ENCODE measurements at regions not wholly inside any gene's neighbourhood (a gene's known extent, or its start where the extent isn't known, plus 50 kb on each side); places are given as distances from the start of the nearest gene placed in this dataset.

- Histone ChIP-seq H3K4me2 (ENCODE audit: low read length) (no peak overlapping the region), H3K4me1 (ENCODE audit: insufficient read depth, low read length, severe bottlenecking) (no peaks in the 10 kb centered on the region), H3K9ac (ENCODE audit: low read length) (no peak overlapping the region), H3K27ac (ENCODE audit: low read depth, low read length, poor library complexity, severe bottlenecking) (no peak overlapping the region), H3K79me2 (ENCODE audit: insufficient read depth, low read length) (no peaks in the 10 kb centered on the region), H3F3A (ENCODE audit: insufficient read depth, low read length) (no peaks in the 10 kb centered on the region), H3K9me3 (ENCODE audit: low read length) (no peaks in the 10 kb centered on the region), H3K9me2 (ENCODE audit: low read depth, low read length) (no peaks in the 10 kb centered on the region), H3K36me3 (ENCODE audit: insufficient read depth, low read length) (no peaks in the 10 kb centered on the region), H2AFZ (ENCODE audit: low read length) (no peak overlapping the region), H3K4me3 (ENCODE audit: low read depth, low read length, poor library complexity, severe bottlenecking) (no peak overlapping the region), H4K20me1 (ENCODE audit: insufficient read depth, low read length) (no peaks in the 10 kb centered on the region), H3K27me3 (ENCODE audit: insufficient read depth, low read length) (no peaks in the 10 kb centered on the region)
- TF ChIP-seq EZH2 (IDR thresholded peaks at IDR 0.05; ENCODE audit: borderline replicate concordance, low read length) (no peak), CTCF (IDR thresholded peaks at IDR 0.05; ENCODE audit: low read length) (no peak)
These were observed 610.0 kb upstream of the CADM1 start for GRCh38 chr11:116114198-116114651.

- no peak overlapping the region for H3K4me2 ChIP-seq (ENCODE audit: low read length)
- no peaks in the 10 kb centered on the region for H3K9me2 ChIP-seq (ENCODE audit: low read depth, low read length)
- TF ChIP-seq EZH2 (IDR thresholded peaks at IDR 0.05; ENCODE audit: borderline replicate concordance, low read length) (no peak), CTCF (IDR thresholded peaks at IDR 0.05; ENCODE audit: low read length) (no peak)
- H3F3A ChIP-seq (ENCODE audit: insufficient read depth, low read length) = no peaks in the 10 kb centered on the region
- H2AFZ ChIP-seq (ENCODE audit: low read length) = no peak overlapping the region
- H3K9ac ChIP-seq (ENCODE audit: low read length) = no peak overlapping the region
- no peak overlapping the region for H3K27ac ChIP-seq (ENCODE audit: low read depth, low read length, poor library complexity, severe bottlenecking)
- no peaks in the 10 kb centered on the region for H3K4me1 ChIP-seq (ENCODE audit: insufficient read depth, low read length, severe bottlenecking)
- no peak overlapping the region for H3K4me3 ChIP-seq (ENCODE audit: low read depth, low read length, poor library complexity, severe bottlenecking)
- H3K79me2 ChIP-seq (ENCODE audit: insufficient read depth, low read length) = no peaks in the 10 kb centered on the region
- H3K9me3 ChIP-seq (ENCODE audit: low read length) = no peaks in the 10 kb centered on the region
- H3K27me3 ChIP-seq (ENCODE audit: insufficient read depth, low read length) = no peaks in the 10 kb centered on the region
- H3K36me3 ChIP-seq (ENCODE audit: insufficient read depth, low read length) = no peaks in the 10 kb centered on the region
- H4K20me1 ChIP-seq (ENCODE audit: insufficient read depth, low read length) = no peaks in the 10 kb centered on the region
These were observed 608.1 kb upstream of the CADM1 start for GRCh38 chr11:116112087-116112935.

GRCh38 chr11:116111546-116111945 lies 607.3 kb upstream of the CADM1 start:
- no peak overlapping the region for H3K4me3 ChIP-seq (ENCODE audit: low read depth, low read length, poor library complexity, severe bottlenecking)
- no peaks in the 10 kb centered on the region for H3K27me3 ChIP-seq (ENCODE audit: insufficient read depth, low read length)
- H3K27ac ChIP-seq (ENCODE audit: low read depth, low read length, poor library complexity, severe bottlenecking) = no peak overlapping the region
- H3K9me2 ChIP-seq (ENCODE audit: low read depth, low read length) = no peaks in the 10 kb centered on the region
- no peaks in the 10 kb centered on the region for H4K20me1 ChIP-seq (ENCODE audit: insufficient read depth, low read length)
- no peak overlapping the region for H2AFZ ChIP-seq (ENCODE audit: low read length)
- H3K9me3 ChIP-seq (ENCODE audit: low read length) = no peaks in the 10 kb centered on the region
- no peak overlapping the region for H3K9ac ChIP-seq (ENCODE audit: low read length)
- no peaks in the 10 kb centered on the region for H3K79me2 ChIP-seq (ENCODE audit: insufficient read depth, low read length)
- no peaks in the 10 kb centered on the region for H3K36me3 ChIP-seq (ENCODE audit: insufficient read depth, low read length)
- no peak overlapping the region for H3K4me2 ChIP-seq (ENCODE audit: low read length)
- TF ChIP-seq CTCF (IDR thresholded peaks at IDR 0.05; ENCODE audit: low read length) = no peak
- no peak for TF ChIP-seq EZH2 (IDR thresholded peaks at IDR 0.05; ENCODE audit: borderline replicate concordance, low read length)
- no peaks in the 10 kb centered on the region for H3F3A ChIP-seq (ENCODE audit: insufficient read depth, low read length)
- H3K4me1 ChIP-seq (ENCODE audit: insufficient read depth, low read length, severe bottlenecking) = no peaks in the 10 kb centered on the region

All from OCI-LY1 (cell line).